ENCODE measurements at regions not wholly inside any gene's neighbourhood (a gene's known extent, or its start where the extent isn't known, plus 50 kb on each side); places are given as distances from the start of the nearest gene placed in this dataset.

- DNase-seq (no peak), FAIRE-seq (no peak), ATAC-seq (no peak)
- Histone ChIP-seq H3K27ac (no peak overlapping the region), H3K36me3 (no peaks in the 10 kb centered on the region), H3K4me3 (no peak overlapping the region), H3K9me3 (no peaks in the 10 kb centered on the region), H3K27me3 (no peaks in the 10 kb centered on the region), H3K4me1 (no peaks in the 10 kb centered on the region)
- TF ChIP-seq CTCF (IDR thresholded peaks at IDR 0.05) = no peak
- 55 to 59% methylated on average over 3 of the region's 3 CpGs for WGBS, 2 donors
- intact Hi-C loops (cut with DNase I) = no loop called here
These were observed 542.9 kb downstream of the LRRC70 start for GRCh38 chr5:63121471-63121870.

GRCh38 chr5:63118221-63118620 lies 539.6 kb downstream of the LRRC70 start:
- no peak for DNase-seq
- WGBS, 2 donors = 26 to 43% methylated on average over 1 of the region's 1 CpG

GRCh38 chr5:63111891-63112290 lies 533.3 kb downstream of the LRRC70 start:
- no peaks in the 10 kb centered on the region for H3K27me3 ChIP-seq
- no peak overlapping the region for H3K4me3 ChIP-seq
- H3K9me3 ChIP-seq = no peaks in the 10 kb centered on the region
- H3K36me3 ChIP-seq = no peaks in the 10 kb centered on the region
- no peaks in the 10 kb centered on the region for H3K4me1 ChIP-seq
- intact Hi-C loops (cut with DNase I) = no loop called here
- no peak overlapping the region for H3K27ac ChIP-seq
- FAIRE-seq (no peak), ATAC-seq (no peak), DNase-seq (no peak)
- no peak for TF ChIP-seq CTCF (IDR thresholded peaks at IDR 0.05)

More at GRCh38 chr5:63118221-63118620, 539.6 kb downstream of the LRRC70 start:
- intact Hi-C loops (cut with DNase I) = no loop called here
- H3K36me3 ChIP-seq = no peaks in the 10 kb centered on the region
- no peaks in the 10 kb centered on the region for H3K4me1 ChIP-seq
- no peaks in the 10 kb centered on the region for H3K27me3 ChIP-seq
- no peak for ATAC-seq
- no peak for TF ChIP-seq CTCF (IDR thresholded peaks at IDR 0.05)
- FAIRE-seq = no peak
- H3K9me3 ChIP-seq = no peaks in the 10 kb centered on the region
- no peak overlapping the region for H3K4me3 ChIP-seq
- no peak overlapping the region for H3K27ac ChIP-seq

- FAIRE-seq = no peak
- no peak for TF ChIP-seq CTCF (IDR thresholded peaks at IDR 0.05)
- H3K36me3 ChIP-seq = no peaks in the 10 kb centered on the region
- DNase-seq = no peak
- no peak overlapping the region for H3K27ac ChIP-seq
- no peak overlapping the region for H3K4me3 ChIP-seq
- ATAC-seq = no peak
- no peaks in the 10 kb centered on the region for H3K9me3 ChIP-seq
- no peaks in the 10 kb centered on the region for H3K27me3 ChIP-seq
- intact Hi-C loops (cut with DNase I) = no loop called here
- no peaks in the 10 kb centered on the region for H3K4me1 ChIP-seq
- 77 to 80% methylated on average over 1 of the region's 1 CpG for WGBS, 2 donors
These were observed 523.3 kb downstream of the LRRC70 start for GRCh38 chr5:63101870-63102269.

GRCh38 chr5:63097286-63097685 lies 518.7 kb downstream of the LRRC70 start:
- no peaks in the 10 kb centered on the region for H3K4me1 ChIP-seq
- no peak for FAIRE-seq
- H3K27ac ChIP-seq = no peak overlapping the region
- WGBS, 2 donors = 68 to 77% methylated on average over 1 of the region's 1 CpG
- no peaks in the 10 kb centered on the region for H3K9me3 ChIP-seq
- intact Hi-C loops (cut with DNase I) = no loop called here
- H3K36me3 ChIP-seq = no peaks in the 10 kb centered on the region
- ATAC-seq = no peak
- no peaks in the 10 kb centered on the region for H3K27me3 ChIP-seq
- no peak for TF ChIP-seq CTCF (IDR thresholded peaks at IDR 0.05)
- H3K4me3 ChIP-seq = no peak overlapping the region
- no peak for DNase-seq

All from pancreas (tissue), 10 donors.